PFSK-1 (cell line): ENCODE measurements at regions not wholly inside any gene's neighbourhood (a gene's known extent, or its start where the extent isn't known, plus 50 kb on each side); places are given as distances from the start of the nearest gene placed in this dataset.

Source experiments
- FOXP2 ChIP-seq: optimal IDR thresholded peaks from 2 replicates; pipeline ENCODE3; 2011; ENCODE audit warnings: borderline replicate concordance, control low read depth, inconsistent platforms; ENCODE audit not compliant: insufficient read depth; ENCODE audit errors: extremely low read length, extremely low read depth
- POLR2AphosphoS5 ChIP-seq: IDR thresholded peaks from 2 replicates; pipeline ENCODE4 v1.6.1; 2012; ENCODE audit warnings: low read depth, mild to moderate bottlenecking, control low read depth, low read length, moderate library complexity
- REST ChIP-seq, 2 experiments: IDR thresholded peaks; 2 replicates each; pipeline versions ENCODE4 v1.6.1 to v1.8.0; 2011 to 2012; ENCODE audit warnings: low read depth in 2 of 2, low read length in 2 of 2, control low read depth in 1 of 2, inconsistent platforms in 1 of 2, mild to moderate bottlenecking in 1 of 2, moderate library complexity in 1 of 2; ENCODE audit not compliant: insufficient read depth in 1 of 2
- SIN3A ChIP-seq: IDR thresholded peaks from 2 replicates; pipeline ENCODE4 v1.6.1; 2012; ENCODE audit warnings: mild to moderate bottlenecking, low read length, moderate library complexity, borderline replicate concordance; ENCODE audit not compliant: insufficient read depth
- TAF1 ChIP-seq: IDR thresholded peaks from 2 replicates; pipeline ENCODE4 v1.6.1; 2012; ENCODE audit warnings: low read length, control low read depth, borderline replicate concordance; ENCODE audit not compliant: insufficient read depth

DNA sequence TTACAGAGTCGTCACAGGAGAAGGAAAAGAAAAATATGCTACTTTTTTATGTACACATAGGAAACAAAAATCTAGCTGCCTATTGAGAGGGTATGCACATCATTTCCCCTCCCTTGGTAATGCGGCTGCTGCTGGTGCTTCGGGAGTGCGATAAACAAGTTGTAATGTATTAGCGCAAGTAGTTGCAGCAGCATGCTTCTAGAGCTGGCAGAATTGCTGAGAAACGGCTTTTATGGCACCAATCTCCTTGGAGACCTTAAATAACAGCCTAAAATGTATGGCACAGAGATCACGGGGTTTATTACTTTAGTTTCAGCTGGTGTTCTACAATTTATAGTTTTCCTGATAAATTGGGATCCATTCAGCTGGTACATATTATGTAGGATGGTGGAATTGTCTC lies 447.6 kb upstream of the TMPO start:
- TF ChIP-seq POLR2AphosphoS5: no peak
- no peak for TF ChIP-seq REST (IDR thresholded peaks at IDR 0.05; ENCODE audit: insufficient read depth in 1 of 2, low read depth in 2 of 2, low read length in 2 of 2)
- no peak for TF ChIP-seq SIN3A
- no peak for TF ChIP-seq TAF1
- no peak for TF ChIP-seq FOXP2
